HUES64 (cell line): ENCODE measurements at regions not wholly inside any gene's neighbourhood (a gene's known extent, or its start where the extent isn't known, plus 50 kb on each side); places are given as distances from the start of the nearest gene placed in this dataset.

ENCODE experiments used
- H3K27ac ChIP-seq: 2 replicates; pipeline ENCODE4 v1.7.0; 2013; ENCODE audit warnings: low read depth, low read length, inconsistent platforms
- H3K27me3 ChIP-seq: 2 replicates; pipeline ENCODE4 v1.6.1; 2013; ENCODE audit warnings: mild to moderate bottlenecking, low read length; ENCODE audit not compliant: insufficient read depth
- H3K36me3 ChIP-seq: 2 replicates; pipeline ENCODE4 v1.6.1; 2013; ENCODE audit warnings: mild to moderate bottlenecking, low read length; ENCODE audit not compliant: insufficient read depth
- H3K4me1 ChIP-seq: 2 replicates; pipeline ENCODE4 v1.6.1; 2013; ENCODE audit warnings: mild to moderate bottlenecking, low read length, moderate library complexity; ENCODE audit not compliant: insufficient read depth
- H3K4me3 ChIP-seq: 2 replicates; pipeline ENCODE4 v1.5.1; 2013; ENCODE audit warnings: mild to moderate bottlenecking, low read length, moderate library complexity
- H3K9ac ChIP-seq: 2 replicates; pipeline ENCODE4 v1.6.1; 2013; ENCODE audit warnings: mild to moderate bottlenecking, low read depth, low read length
- H3K9me3 ChIP-seq: 2 replicates; pipeline ENCODE4 v1.6.1; 2013; ENCODE audit warnings: low read depth, low read length; ENCODE audit not compliant: insufficient read depth
- WGBS: fragments of 150-250, 120-280 bp; methylation state at CpG from one replicate; pipeline ENCODE4 v1.1.7; 2013; ENCODE audit warnings: missing lambda C conversion rate; 5-methylcytosine and 5-hydroxymethylcytosine counted together

DNA sequence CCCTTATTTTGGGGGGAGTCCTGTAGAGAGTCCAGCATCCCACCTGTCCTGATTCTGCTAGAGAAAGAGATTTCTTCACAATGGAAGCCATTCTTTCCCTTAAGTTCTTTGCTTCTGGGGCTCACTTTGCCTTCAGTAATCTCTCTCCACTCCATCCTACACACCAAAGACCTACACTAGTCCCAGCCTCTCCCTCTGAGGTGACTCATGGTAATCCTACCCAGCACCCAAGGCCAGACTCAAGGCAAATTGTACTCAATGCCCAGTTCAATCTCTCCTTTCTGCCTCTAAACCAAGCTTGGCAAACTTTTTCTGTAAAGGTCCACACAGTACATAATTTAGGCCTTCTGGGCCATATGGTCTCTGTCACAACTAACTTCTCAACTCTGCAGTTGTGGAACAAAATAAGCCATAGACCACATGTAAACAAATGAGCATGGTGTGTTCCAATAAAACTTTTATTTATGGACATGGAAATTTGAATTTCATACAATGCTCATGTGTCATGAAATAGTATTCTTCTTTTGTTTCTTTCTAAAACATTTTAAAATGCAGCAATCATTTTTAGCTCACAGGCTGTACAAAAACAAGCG lies 72.5 kb downstream of the MRPL46 start:
- no peak overlapping the region for H3K27ac ChIP-seq
- WGBS = 90% methylated on average over 1 of the region's 1 CpG
- H3K4me1 ChIP-seq = peaks cover 5% of the 10 kb centered on the region; the same call in 1 of the 2 replicates
- no peak overlapping the region for H3K9ac ChIP-seq
- no peaks in the 10 kb centered on the region for H3K9me3 ChIP-seq
- H3K4me3 ChIP-seq = no peak overlapping the region
- no peaks in the 10 kb centered on the region for H3K36me3 ChIP-seq
- peaks cover 5% of the 10 kb centered on the region; the same call in 1 of the 2 replicates for H3K27me3 ChIP-seq

DNA sequence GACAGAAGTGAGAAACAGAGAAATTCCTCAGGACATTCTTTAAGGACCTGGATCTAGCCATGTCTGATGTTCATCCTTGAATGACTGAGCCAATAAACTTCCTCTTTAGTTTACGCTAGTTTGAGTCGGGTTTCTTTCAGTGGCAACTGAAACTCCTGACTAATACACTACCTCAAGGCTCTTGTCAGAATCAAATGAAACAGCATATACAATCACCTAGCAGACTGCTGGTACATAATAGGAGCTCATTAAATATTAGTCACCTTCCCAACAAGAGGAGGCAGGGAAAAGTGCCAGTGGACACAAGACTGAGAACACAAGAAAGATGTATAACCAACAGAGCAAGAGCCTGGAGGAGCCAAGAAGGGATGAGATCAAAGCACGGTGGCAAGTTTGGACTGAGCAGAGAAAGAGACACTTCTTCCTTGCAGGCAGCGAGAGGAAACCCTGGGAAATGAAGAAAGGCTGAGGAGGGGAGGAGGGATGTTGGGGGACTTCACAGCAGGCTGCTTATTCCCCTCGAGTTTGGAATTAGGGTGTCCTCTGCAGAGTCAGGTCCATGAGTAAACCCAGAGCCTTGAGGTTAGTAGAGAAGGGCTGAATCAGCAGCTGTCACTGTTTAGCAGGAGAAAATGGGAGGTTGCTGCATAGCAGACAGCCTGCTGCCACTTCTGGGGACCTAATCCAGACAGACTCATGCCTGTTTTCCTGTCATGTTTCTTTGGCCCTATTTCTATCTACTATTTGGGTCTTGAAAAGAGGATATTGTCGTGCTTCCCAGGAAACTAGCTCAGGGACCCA lies 73.3 kb downstream of the MRPL46 start:
- H3K4me1 ChIP-seq = peaks cover 5% of the 10 kb centered on the region; the same call in 1 of the 2 replicates
- no peak overlapping the region for H3K9ac ChIP-seq
- no peak overlapping the region for H3K4me3 ChIP-seq
- WGBS = 88% methylated on average over 5 of the region's 6 CpGs
- peaks cover 5% of the 10 kb centered on the region; the same call in 1 of the 2 replicates for H3K27me3 ChIP-seq
- H3K36me3 ChIP-seq = no peaks in the 10 kb centered on the region
- no peak overlapping the region for H3K27ac ChIP-seq
- H3K9me3 ChIP-seq = no peaks in the 10 kb centered on the region

DNA sequence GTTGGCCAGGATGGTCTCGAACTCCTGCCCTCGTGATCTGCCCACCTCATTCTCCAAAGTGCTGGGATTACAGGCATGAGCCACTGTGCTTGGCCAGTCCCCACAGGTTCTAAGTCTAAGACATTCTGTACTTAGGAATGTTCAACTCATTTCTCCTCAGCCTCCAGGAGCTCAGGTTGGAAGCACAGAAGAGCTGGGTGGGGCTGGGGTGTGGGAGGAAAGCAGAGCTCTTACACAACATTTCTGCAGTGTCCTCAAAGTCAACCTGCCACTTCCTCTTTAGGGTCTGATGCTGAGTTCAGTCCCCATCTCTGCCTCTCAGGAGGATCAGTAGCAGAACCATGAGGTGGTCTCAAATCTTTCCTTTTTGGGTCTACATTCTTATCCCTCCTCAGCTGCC lies 75.5 kb downstream of the MRPL46 start:
- peaks cover 5% of the 10 kb centered on the region; the same call in 1 of the 2 replicates for H3K27me3 ChIP-seq
- H3K9me3 ChIP-seq = no peaks in the 10 kb centered on the region
- no peak overlapping the region for H3K4me3 ChIP-seq
- H3K4me1 ChIP-seq = peaks cover 5% of the 10 kb centered on the region; the same call in 1 of the 2 replicates
- no peak overlapping the region for H3K27ac ChIP-seq
- no peak overlapping the region for H3K9ac ChIP-seq
- WGBS = 88% methylated on average over 2 of the region's 2 CpGs
- no peaks in the 10 kb centered on the region for H3K36me3 ChIP-seq

DNA sequence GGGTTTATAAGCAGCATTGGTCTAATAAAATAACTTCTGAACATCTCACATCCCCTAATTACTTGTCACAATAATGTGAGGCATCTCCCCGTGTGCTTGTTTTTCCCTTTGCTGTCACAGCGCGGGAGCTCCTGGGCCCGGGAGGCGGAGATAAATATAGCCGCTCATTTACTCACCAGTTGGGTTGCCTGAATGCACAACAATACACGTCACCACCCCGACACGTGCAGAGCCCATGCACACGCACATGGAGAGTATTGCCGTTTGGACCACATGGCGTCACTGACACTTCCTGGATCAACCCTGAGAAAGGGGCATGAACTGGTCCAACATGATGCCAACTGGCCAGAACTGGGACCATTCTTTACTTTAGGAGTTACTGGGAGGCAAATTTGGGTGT lies 76.2 kb downstream of the MRPL46 start:
- peaks cover under 1% of the 10 kb centered on the region; the same call in 1 of the 2 replicates for H3K4me1 ChIP-seq
- 95% methylated on average over 12 of the region's 12 CpGs for WGBS
- no peak overlapping the region for H3K9ac ChIP-seq
- peaks cover 5% of the 10 kb centered on the region; the same call in 1 of the 2 replicates for H3K27me3 ChIP-seq
- H3K4me3 ChIP-seq = no peak overlapping the region
- no peaks in the 10 kb centered on the region for H3K9me3 ChIP-seq
- no peaks in the 10 kb centered on the region for H3K36me3 ChIP-seq
- no peak overlapping the region for H3K27ac ChIP-seq

DNA sequence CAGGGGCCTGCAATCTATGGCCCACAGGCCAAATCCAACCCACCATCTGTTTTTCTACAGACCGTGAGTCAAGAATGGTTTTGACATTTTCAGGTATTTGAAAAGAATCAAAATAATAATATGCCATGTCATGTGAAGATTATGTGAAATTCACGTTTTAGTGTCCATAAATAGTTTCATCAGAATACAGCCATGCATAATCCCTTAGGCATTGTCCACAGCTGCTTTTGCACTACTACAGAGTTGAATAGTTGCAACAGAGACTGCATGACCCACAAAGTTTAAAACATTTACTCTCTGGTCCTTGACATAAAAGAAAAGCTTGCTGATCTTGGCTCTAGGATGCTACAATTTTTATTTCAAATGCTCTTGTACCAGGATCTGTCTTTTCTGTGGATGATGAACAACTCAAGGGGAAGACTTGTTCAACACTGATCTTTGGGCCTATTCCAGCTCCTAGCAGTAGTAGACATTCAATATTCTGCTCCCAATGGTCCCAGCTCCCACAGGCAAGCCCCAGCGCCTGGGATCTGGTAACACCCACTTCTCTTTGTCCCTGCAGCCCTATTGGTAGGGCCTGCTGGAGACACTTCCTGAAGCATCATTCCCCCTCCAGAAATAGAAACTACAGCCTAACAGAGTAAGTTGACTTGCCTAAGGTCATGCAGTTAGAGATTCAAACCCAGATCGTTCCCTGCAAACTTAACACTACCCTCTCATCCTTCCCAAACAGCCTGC lies 76.9 kb downstream of the MRPL46 start:
- H3K9ac ChIP-seq = no peak overlapping the region
- H3K4me1 ChIP-seq = no peaks in the 10 kb centered on the region; the same call in 1 of the 2 replicates
- H3K4me3 ChIP-seq = no peak overlapping the region
- H3K27ac ChIP-seq = no peak overlapping the region
- 90% methylated on average over 4 of the region's 4 CpGs for WGBS
- no peaks in the 10 kb centered on the region for H3K9me3 ChIP-seq
- no peaks in the 10 kb centered on the region for H3K36me3 ChIP-seq
- peaks cover 5% of the 10 kb centered on the region; the same call in 1 of the 2 replicates for H3K27me3 ChIP-seq

DNA sequence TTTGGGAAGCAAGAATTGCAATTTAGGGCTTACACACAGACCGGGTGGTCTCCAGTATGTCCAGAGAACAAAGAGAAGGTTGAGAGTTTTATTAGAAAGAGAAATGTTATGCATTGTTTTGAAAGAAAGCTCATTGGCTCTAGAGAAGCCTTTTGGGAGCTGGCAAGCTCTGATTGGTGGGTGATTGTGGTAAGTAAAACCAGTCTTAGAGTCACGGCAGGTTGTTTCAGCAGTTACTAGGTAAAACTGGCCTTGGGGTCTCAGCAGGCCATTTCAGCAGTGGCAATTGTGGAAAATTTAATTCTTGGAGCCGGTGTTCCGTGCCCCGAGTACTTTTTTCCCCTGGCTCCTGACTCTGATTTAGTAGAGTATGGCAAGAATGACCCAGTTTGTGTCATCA lies 78.1 kb downstream of the MRPL46 start:
- H3K9me3 ChIP-seq = no peaks in the 10 kb centered on the region
- peaks cover 4% of the 10 kb centered on the region; the same call in 1 of the 2 replicates for H3K27me3 ChIP-seq
- 92% methylated on average over 5 of the region's 5 CpGs for WGBS
- H3K4me3 ChIP-seq = no peak overlapping the region
- H3K4me1 ChIP-seq = no peaks in the 10 kb centered on the region; the same call in 1 of the 2 replicates
- H3K27ac ChIP-seq = no peak overlapping the region
- no peaks in the 10 kb centered on the region for H3K36me3 ChIP-seq
- no peak overlapping the region for H3K9ac ChIP-seq

- Histone ChIP-seq H3K9me3 (no peaks in the 10 kb centered on the region), H3K4me3 (no peak overlapping the region), H3K27me3 (no peaks in the 10 kb centered on the region; the same call in 1 of the 2 replicates), H3K9ac (no peak overlapping the region), H3K27ac (no peak overlapping the region), H3K4me1 (no peaks in the 10 kb centered on the region; the same call in 1 of the 2 replicates), H3K36me3 (no peaks in the 10 kb centered on the region)
- 60% methylated on average over 3 of the region's 3 CpGs for WGBS
Measured at GRCh38 chr15:88388686-88389085, 78.5 kb downstream of the MRPL46 start.

- Histone ChIP-seq H3K36me3 (no peaks in the 10 kb centered on the region), H3K27me3 (no peaks in the 10 kb centered on the region), H3K4me1 (no peaks in the 10 kb centered on the region; the same call in 1 of the 2 replicates), H3K9me3 (no peaks in the 10 kb centered on the region), H3K4me3 (no peak overlapping the region), H3K27ac (no peak overlapping the region), H3K9ac (no peak overlapping the region)
- 75% methylated on average over 2 of the region's 2 CpGs for WGBS
Measured at GRCh38 chr15:88385078-88385700, 82.0 kb downstream of the MRPL46 start.

- WGBS = 76% methylated on average over 1 of the region's 1 CpG
- Histone ChIP-seq H3K4me3 (no peak overlapping the region), H3K4me1 (no peaks in the 10 kb centered on the region; the same call in 1 of the 2 replicates), H3K36me3 (no peaks in the 10 kb centered on the region), H3K9ac (no peak overlapping the region), H3K27me3 (no peaks in the 10 kb centered on the region), H3K9me3 (no peaks in the 10 kb centered on the region), H3K27ac (no peak overlapping the region)
Measured at GRCh38 chr15:88383354-88383753, 83.8 kb downstream of the MRPL46 start.

DNA sequence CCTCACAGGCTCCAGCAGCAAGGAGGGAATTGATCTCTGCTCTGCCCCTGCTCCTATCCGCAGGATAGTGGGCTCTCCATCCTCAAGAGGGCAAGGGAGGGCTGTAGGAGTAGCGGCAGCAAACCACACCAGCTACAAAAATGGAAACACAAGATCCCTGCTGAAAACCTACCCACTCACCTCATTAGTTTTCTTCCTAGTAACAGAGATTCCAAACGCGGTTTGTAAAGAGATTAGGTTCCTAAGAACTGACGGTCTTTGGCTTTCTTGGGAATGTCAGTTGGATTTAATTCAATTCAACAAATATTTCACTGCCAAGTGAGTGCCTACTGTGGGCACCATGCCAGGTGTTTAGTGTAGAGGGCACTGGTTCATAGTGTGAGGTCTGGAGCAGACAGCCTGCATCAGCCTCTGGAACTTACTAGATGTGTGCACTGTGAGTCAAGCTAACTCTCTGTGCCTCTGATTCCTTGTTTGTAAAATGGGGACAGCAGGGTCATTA lies 84.7 kb downstream of the MRPL46 start:
- Histone ChIP-seq H3K4me1 (no peaks in the 10 kb centered on the region), H3K4me3 (no peak overlapping the region), H3K27me3 (no peaks in the 10 kb centered on the region), H3K36me3 (no peaks in the 10 kb centered on the region), H3K9me3 (no peaks in the 10 kb centered on the region), H3K9ac (no peak overlapping the region), H3K27ac (no peak overlapping the region)
- WGBS = 82% methylated on average over 5 of the region's 5 CpGs
